ENCODE measurements at regions not wholly inside any gene's neighbourhood (a gene's known extent, or its start where the extent isn't known, plus 50 kb on each side); places are given as distances from the start of the nearest gene placed in this dataset.

DNA sequence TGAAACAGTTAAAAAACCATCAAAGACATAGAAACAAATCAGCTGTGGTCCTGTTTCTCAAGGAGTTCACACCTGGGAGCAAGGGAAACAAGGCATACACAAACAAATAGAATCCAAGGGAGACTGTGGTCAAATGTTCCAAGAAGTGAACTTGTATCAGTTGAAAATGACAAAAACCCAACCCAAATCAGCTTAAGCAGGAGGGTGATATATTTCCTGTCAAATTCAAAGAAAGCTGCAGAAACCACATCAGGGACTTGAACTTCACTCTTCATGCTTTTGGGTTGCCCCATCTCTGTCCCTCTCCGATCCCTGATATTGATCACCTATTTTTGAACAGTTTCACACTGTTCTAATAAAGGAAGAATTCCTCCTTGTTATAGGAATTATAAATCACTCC is 148.6 kb upstream of the FMR1 start:
- TF ChIP-seq, protein P1, sequence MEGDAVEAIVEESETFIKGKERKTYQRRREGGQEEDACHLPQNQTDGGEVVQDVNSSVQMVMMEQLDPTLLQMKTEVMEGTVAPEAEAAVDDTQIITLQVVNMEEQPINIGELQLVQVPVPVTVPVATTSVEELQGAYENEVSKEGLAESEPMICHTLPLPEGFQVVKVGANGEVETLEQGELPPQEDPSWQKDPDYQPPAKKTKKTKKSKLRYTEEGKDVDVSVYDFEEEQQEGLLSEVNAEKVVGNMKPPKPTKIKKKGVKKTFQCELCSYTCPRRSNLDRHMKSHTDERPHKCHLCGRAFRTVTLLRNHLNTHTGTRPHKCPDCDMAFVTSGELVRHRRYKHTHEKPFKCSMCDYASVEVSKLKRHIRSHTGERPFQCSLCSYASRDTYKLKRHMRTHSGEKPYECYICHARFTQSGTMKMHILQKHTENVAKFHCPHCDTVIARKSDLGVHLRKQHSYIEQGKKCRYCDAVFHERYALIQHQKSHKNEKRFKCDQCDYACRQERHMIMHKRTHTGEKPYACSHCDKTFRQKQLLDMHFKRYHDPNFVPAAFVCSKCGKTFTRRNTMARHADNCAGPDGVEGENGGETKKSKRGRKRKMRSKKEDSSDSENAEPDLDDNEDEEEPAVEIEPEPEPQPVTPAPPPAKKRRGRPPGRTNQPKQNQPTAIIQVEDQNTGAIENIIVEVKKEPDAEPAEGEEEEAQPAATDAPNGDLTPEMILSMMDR (IDR thresholded peaks at IDR 0.05; ENCODE audit: insufficient read depth, low read depth, low read length): no peak
- TF ChIP-seq EZH2 (IDR thresholded peaks at IDR 0.05; ENCODE audit: insufficient read depth, low read length): no peak
- peak; percentile 5 for FAIRE-seq
- H3K9me3 Mint-ChIP-seq (ENCODE audit: unreplicated experiment): no peaks in the 10 kb centered on the region

DNA sequence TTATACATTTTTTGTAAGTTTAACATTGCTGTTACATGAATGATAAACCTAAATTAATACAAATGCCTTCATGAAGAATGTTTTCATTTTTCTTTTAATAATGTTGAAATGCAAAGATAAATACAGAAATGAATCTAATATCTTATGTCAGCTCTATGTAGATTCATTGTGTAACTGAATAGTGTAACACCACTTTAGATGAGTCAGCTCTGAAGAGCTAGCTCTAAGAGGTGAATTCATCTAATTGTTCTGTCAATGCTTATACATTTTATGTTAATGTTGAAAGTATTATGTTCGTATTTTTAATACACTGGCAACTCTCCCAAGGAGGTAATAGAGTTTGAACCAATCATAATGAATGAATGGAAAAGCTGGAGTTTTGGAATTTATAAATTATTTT is 146.9 kb upstream of the FMR1 start:
- H3K4me1 Mint-ChIP-seq (ENCODE audit: low read depth, unreplicated experiment): no peaks in the 10 kb centered on the region
- no peak overlapping the region for H3K4me3 ChIP-seq (ENCODE audit: insufficient read depth, low read depth, low read length)
- no peaks in the 10 kb centered on the region for H3K27me3 Mint-ChIP-seq (ENCODE audit: low read depth, unreplicated experiment)
- no peak overlapping the region for H2AFZ ChIP-seq (ENCODE audit: low read depth, low read length)
- no peaks in the 10 kb centered on the region for H3K9me3 Mint-ChIP-seq (ENCODE audit: unreplicated experiment)
- no peaks in the 10 kb centered on the region for H3K27me3 ChIP-seq (ENCODE audit: insufficient read depth, low read length)
- H3K36me3 Mint-ChIP-seq (ENCODE audit: low read depth, unreplicated experiment): no peaks in the 10 kb centered on the region
- FAIRE-seq (no peak), DNase-seq (ENCODE audit: low read depth) (no peak)
- H3K36me3 ChIP-seq (ENCODE audit: insufficient read depth, low read length): no peaks in the 10 kb centered on the region
- H3K4me2 ChIP-seq (ENCODE audit: low read length): no peak overlapping the region
- H3K9me3 ChIP-seq (ENCODE audit: insufficient read depth, low read depth, low read length): no peaks in the 10 kb centered on the region
- H3K79me2 ChIP-seq (ENCODE audit: insufficient read depth, low read length): no peaks in the 10 kb centered on the region
- no peaks in the 10 kb centered on the region for H3K4me1 ChIP-seq (ENCODE audit: insufficient read depth, low read length)
- no peak overlapping the region for H3K4me3 Mint-ChIP-seq (ENCODE audit: unreplicated experiment)
- H3K27ac ChIP-seq (ENCODE audit: low read depth, low read length): no peak overlapping the region
- H3K9ac ChIP-seq (ENCODE audit: low read length): no peak overlapping the region
- no peak for TF ChIP-seq EZH2 (IDR thresholded peaks at IDR 0.05; ENCODE audit: insufficient read depth, low read length)
- no peaks in the 10 kb centered on the region for H4K20me1 ChIP-seq (ENCODE audit: insufficient read depth, low read length)
- no peak overlapping the region for H3K27ac Mint-ChIP-seq (ENCODE audit: unreplicated experiment)

More for the DNA sequence above, 148.6 kb upstream of the FMR1 start:
- no peaks in the 10 kb centered on the region for H3K27me3 ChIP-seq (ENCODE audit: insufficient read depth, low read length)
- H3K4me2 ChIP-seq (ENCODE audit: low read length): no peak overlapping the region
- no peak for DNase-seq (ENCODE audit: low read depth)
- H3K27me3 Mint-ChIP-seq (ENCODE audit: low read depth, unreplicated experiment): no peaks in the 10 kb centered on the region
- H3K36me3 ChIP-seq (ENCODE audit: insufficient read depth, low read length): no peaks in the 10 kb centered on the region
- no peaks in the 10 kb centered on the region for H3K36me3 Mint-ChIP-seq (ENCODE audit: low read depth, unreplicated experiment)
- H3K27ac ChIP-seq (ENCODE audit: low read depth, low read length): no peak overlapping the region
- H3K4me3 Mint-ChIP-seq (ENCODE audit: unreplicated experiment): no peak overlapping the region
- H3K9ac ChIP-seq (ENCODE audit: low read length): no peak overlapping the region
- H3K27ac Mint-ChIP-seq (ENCODE audit: unreplicated experiment): no peak overlapping the region
- no peaks in the 10 kb centered on the region for H4K20me1 ChIP-seq (ENCODE audit: insufficient read depth, low read length)
- H3K9me3 ChIP-seq (ENCODE audit: insufficient read depth, low read depth, low read length): no peaks in the 10 kb centered on the region
- no peak overlapping the region for H3K4me3 ChIP-seq (ENCODE audit: insufficient read depth, low read depth, low read length)
- H3K4me1 ChIP-seq (ENCODE audit: insufficient read depth, low read length): no peaks in the 10 kb centered on the region
- H2AFZ ChIP-seq (ENCODE audit: low read depth, low read length): no peak overlapping the region
- no peaks in the 10 kb centered on the region for H3K79me2 ChIP-seq (ENCODE audit: insufficient read depth, low read length)
- no peaks in the 10 kb centered on the region for H3K4me1 Mint-ChIP-seq (ENCODE audit: low read depth, unreplicated experiment)

DNA sequence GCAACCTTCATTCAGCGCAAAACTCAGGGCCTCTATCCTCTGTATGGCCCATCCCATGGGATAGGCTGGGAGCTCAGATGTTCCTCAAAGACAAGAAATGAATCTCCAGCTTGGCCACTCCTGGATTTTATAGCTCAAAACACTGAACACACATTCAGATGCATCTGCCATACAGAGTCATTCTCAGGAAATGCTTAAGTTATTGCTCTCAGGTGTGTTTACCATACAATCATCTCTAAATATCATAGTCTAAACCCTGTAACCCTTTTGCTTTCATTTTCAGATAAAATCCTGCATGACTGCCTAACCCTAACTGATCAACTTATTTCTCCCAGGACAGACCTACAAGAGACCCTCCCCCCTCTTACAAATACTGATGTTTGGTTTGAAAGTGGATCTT is 140.9 kb upstream of the FMR1 start:
- Histone ChIP-seq H3K4me1 (ENCODE audit: insufficient read depth, low read length) (no peaks in the 10 kb centered on the region), H3K79me2 (ENCODE audit: insufficient read depth, low read length) (no peaks in the 10 kb centered on the region), H3K4me2 (ENCODE audit: low read length) (no peak overlapping the region), H3K27me3 (ENCODE audit: insufficient read depth, low read length) (no peaks in the 10 kb centered on the region), H3K4me3 (ENCODE audit: insufficient read depth, low read depth, low read length) (no peak overlapping the region), H3K27ac (ENCODE audit: low read depth, low read length) (no peak overlapping the region), H3K9ac (ENCODE audit: low read length) (no peak overlapping the region), H4K20me1 (ENCODE audit: insufficient read depth, low read length) (no peaks in the 10 kb centered on the region), H2AFZ (ENCODE audit: low read depth, low read length) (no peak overlapping the region), H3K9me3 (ENCODE audit: insufficient read depth, low read depth, low read length) (no peaks in the 10 kb centered on the region), H3K36me3 (ENCODE audit: insufficient read depth, low read length) (no peaks in the 10 kb centered on the region)
- H3K27me3 Mint-ChIP-seq (ENCODE audit: low read depth, unreplicated experiment): no peaks in the 10 kb centered on the region
- no peak for TF ChIP-seq EZH2 (IDR thresholded peaks at IDR 0.05; ENCODE audit: insufficient read depth, low read length)
- TF ChIP-seq, protein P1 (IDR thresholded peaks at IDR 0.05; ENCODE audit: insufficient read depth, low read depth, low read length): no peak
- H3K27ac Mint-ChIP-seq (ENCODE audit: unreplicated experiment): no peak overlapping the region
- no peaks in the 10 kb centered on the region for H3K9me3 Mint-ChIP-seq (ENCODE audit: unreplicated experiment)
- H3K4me1 Mint-ChIP-seq (ENCODE audit: low read depth, unreplicated experiment): no peaks in the 10 kb centered on the region
- FAIRE-seq (peak; percentile 20), DNase-seq (ENCODE audit: low read depth) (no peak)
- H3K36me3 Mint-ChIP-seq (ENCODE audit: low read depth, unreplicated experiment): no peaks in the 10 kb centered on the region
- no peak overlapping the region for H3K4me3 Mint-ChIP-seq (ENCODE audit: unreplicated experiment)
